ENCODE measurements at regions not wholly inside any gene's neighbourhood (a gene's known extent, or its start where the extent isn't known, plus 50 kb on each side); places are given as distances from the start of the nearest gene placed in this dataset.
"Not testable (repeated sequence)": the region's sequence is repeated elsewhere in the genome, so short reads cannot be mapped to it uniquely, and the experiment has no call there.

GRCh38 chr4:114383721-114384120, 214.9 kb upstream of the UGT8 start:
- DNase-seq, result no peak

- DNase-seq, result peak; percentile 1
Measured at GRCh38 chr4:114384629-114385028, 214.0 kb upstream of the UGT8 start.

- DNase-seq, result no peak
Measured at GRCh38 chr4:114385195-114385985, 213.2 kb upstream of the UGT8 start.

- peak; percentile 8 for DNase-seq
Measured at GRCh38 chr4:114386637-114387233, 211.9 kb upstream of the UGT8 start.

GRCh38 chr4:114389070-114389685, 209.4 kb upstream of the UGT8 start:
- no peak for DNase-seq

- DNase-seq, result no peak
Measured at GRCh38 chr4:114393295-114394038, 205.1 kb upstream of the UGT8 start.

GRCh38 chr4:114396808-114397207, 201.8 kb upstream of the UGT8 start:
- no peak for DNase-seq

- no peak for DNase-seq
Measured at GRCh38 chr4:114398410-114398809, 200.2 kb upstream of the UGT8 start.

- no peak for DNase-seq
Measured at GRCh38 chr4:114399105-114399504, 199.5 kb upstream of the UGT8 start.

- no peak for DNase-seq
Measured at GRCh38 chr4:114400531-114400930, 198.1 kb upstream of the UGT8 start.

- no peak for DNase-seq
Measured at GRCh38 chr4:114401483-114401882, 197.1 kb upstream of the UGT8 start.

GRCh38 chr4:114417214-114417613, 181.4 kb upstream of the UGT8 start:
- peak; percentile 3 for DNase-seq

GRCh38 chr4:114420069-114420468, 178.5 kb upstream of the UGT8 start:
- DNase-seq, result no peak

- DNase-seq, result no peak
Measured at GRCh38 chr4:114423582-114423981, 175.0 kb upstream of the UGT8 start.

- no peak for DNase-seq
Measured at GRCh38 chr4:114435116-114435515, 163.5 kb upstream of the UGT8 start.

- DNase-seq, result no peak
Measured at GRCh38 chr4:114442856-114443255, 155.8 kb upstream of the UGT8 start.

GRCh38 chr4:114444211-114444610, 154.4 kb upstream of the UGT8 start:
- no peak for DNase-seq

- DNase-seq, result not testable (repeated sequence)
Measured at GRCh38 chr4:114447963-114448516, 150.6 kb upstream of the UGT8 start.

GRCh38 chr4:114458728-114459127, 139.9 kb upstream of the UGT8 start:
- no peak for DNase-seq

- DNase-seq, result no peak
Measured at GRCh38 chr4:114464726-114465272, 133.8 kb upstream of the UGT8 start.

- no peak for DNase-seq
Measured at GRCh38 chr4:114465766-114466165, 132.8 kb upstream of the UGT8 start.

- no peak for DNase-seq
Measured at GRCh38 chr4:114466299-114466698, 132.3 kb upstream of the UGT8 start.

Data from NCI-H2081 treated with DMSO at 0.1 percent for 48 hours (cell line).